ENCODE measurements at regions not wholly inside any gene's neighbourhood (a gene's known extent, or its start where the extent isn't known, plus 50 kb on each side); places are given as distances from the start of the nearest gene placed in this dataset.

- TF ChIP-seq ZNF302 (CRISPR knock-in tag; IDR thresholded peaks at IDR 0.05) = no peak
- TF ChIP-seq, protein P1, sequence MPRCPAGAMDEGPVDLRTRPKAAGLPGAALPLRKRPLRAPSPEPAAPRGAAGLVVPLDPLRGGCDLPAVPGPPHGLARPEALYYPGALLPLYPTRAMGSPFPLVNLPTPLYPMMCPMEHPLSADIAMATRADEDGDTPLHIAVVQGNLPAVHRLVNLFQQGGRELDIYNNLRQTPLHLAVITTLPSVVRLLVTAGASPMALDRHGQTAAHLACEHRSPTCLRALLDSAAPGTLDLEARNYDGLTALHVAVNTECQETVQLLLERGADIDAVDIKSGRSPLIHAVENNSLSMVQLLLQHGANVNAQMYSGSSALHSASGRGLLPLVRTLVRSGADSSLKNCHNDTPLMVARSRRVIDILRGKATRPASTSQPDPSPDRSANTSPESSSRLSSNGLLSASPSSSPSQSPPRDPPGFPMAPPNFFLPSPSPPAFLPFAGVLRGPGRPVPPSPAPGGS (IDR thresholded peaks at IDR 0.05) = no peak
- TF ChIP-seq HOXA7 (CRISPR knock-in tag; IDR thresholded peaks at IDR 0.05) = no peak
- no peak for TF ChIP-seq TP53 (CRISPR knock-in tag; IDR thresholded peaks at IDR 0.05)
- no peak for TF ChIP-seq RAD21 (conservative IDR thresholded peaks at IDR 0.05 in 1 of 2, IDR thresholded peaks at IDR 0.05 in 1 of 2)
- no peak for TF ChIP-seq FOXS1 (CRISPR knock-in tag; IDR thresholded peaks at IDR 0.05)
- TF ChIP-seq MYC (IDR thresholded peaks at IDR 0.05; ENCODE audit: borderline replicate concordance, low read length) = no peak
- TF ChIP-seq CHD2 (IDR thresholded peaks at IDR 0.05; ENCODE audit: low read length, partially characterized antibody) = no peak
- TF ChIP-seq ZC3H11A (IDR thresholded peaks at IDR 0.05) = no peak
- TF ChIP-seq HEYL (CRISPR knock-in tag; IDR thresholded peaks at IDR 0.05) = no peak
- TF ChIP-seq HDAC2 (IDR thresholded peaks at IDR 0.05) = no peak
- no peak for TF ChIP-seq CTCF (IDR thresholded peaks at IDR 0.05)
- TF ChIP-seq POLR2A (IDR thresholded peaks at IDR 0.05; ENCODE audit: low read length) = no peak
- no peak for TF ChIP-seq RCOR1 (IDR thresholded peaks at IDR 0.05; ENCODE audit: low read depth, low read length)
- no peak for TF ChIP-seq CHD4 (IDR thresholded peaks at IDR 0.05; ENCODE audit: borderline replicate concordance)
- TF ChIP-seq CBX8 (IDR thresholded peaks at IDR 0.05) = no peak
- TF ChIP-seq, protein P2, sequence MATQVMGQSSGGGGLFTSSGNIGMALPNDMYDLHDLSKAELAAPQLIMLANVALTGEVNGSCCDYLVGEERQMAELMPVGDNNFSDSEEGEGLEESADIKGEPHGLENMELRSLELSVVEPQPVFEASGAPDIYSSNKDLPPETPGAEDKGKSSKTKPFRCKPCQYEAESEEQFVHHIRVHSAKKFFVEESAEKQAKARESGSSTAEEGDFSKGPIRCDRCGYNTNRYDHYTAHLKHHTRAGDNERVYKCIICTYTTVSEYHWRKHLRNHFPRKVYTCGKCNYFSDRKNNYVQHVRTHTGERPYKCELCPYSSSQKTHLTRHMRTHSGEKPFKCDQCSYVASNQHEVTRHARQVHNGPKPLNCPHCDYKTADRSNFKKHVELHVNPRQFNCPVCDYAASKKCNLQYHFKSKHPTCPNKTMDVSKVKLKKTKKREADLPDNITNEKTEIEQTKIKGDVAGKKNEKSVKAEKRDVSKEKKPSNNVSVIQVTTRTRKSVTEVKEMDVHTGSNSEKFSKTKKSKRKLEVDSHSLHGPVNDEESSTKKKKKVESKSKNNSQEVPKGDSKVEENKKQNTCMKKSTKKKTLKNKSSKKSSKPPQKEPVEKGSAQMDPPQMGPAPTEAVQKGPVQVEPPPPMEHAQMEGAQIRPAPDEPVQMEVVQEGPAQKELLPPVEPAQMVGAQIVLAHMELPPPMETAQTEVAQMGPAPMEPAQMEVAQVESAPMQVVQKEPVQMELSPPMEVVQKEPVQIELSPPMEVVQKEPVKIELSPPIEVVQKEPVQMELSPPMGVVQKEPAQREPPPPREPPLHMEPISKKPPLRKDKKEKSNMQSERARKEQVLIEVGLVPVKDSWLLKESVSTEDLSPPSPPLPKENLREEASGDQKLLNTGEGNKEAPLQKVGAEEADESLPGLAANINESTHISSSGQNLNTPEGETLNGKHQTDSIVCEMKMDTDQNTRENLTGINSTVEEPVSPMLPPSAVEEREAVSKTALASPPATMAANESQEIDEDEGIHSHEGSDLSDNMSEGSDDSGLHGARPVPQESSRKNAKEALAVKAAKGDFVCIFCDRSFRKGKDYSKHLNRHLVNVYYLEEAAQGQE (IDR thresholded peaks at IDR 0.05) = no peak
- no peak for TF ChIP-seq ZSCAN20 (CRISPR knock-in tag; IDR thresholded peaks at IDR 0.05)
- TF ChIP-seq HOXB13 (CRISPR knock-in tag; IDR thresholded peaks at IDR 0.05; ENCODE audit: low read depth) = no peak
- H3K9me3 ChIP-seq = no peaks in the 10 kb centered on the region
- no peak overlapping the region for H3K27ac ChIP-seq
- ATAC-seq (no peak), DNase-seq (ENCODE audit: low read depth in 1 of 2, low spot score in 1 of 2) (no peak), FAIRE-seq (no peak)
- no peak overlapping the region for H3K4me3 ChIP-seq
- no peak overlapping the region for H3K4me2 ChIP-seq
- 20% methylated on average over 9 of the region's 9 CpGs for WGBS (ENCODE audit: missing lambda C conversion rate)
- ChIA-PET CTCF (no interaction called here), POLR2A (no interaction called here)
- H3K4me1 ChIP-seq = no peaks in the 10 kb centered on the region
Observed at GRCh38 chr2:59754011-59754735, 799.3 kb downstream of the BCL11A start.

- no peak for TF ChIP-seq RAD21 (conservative IDR thresholded peaks at IDR 0.05 in 1 of 2, IDR thresholded peaks at IDR 0.05 in 1 of 2)
- no peak for TF ChIP-seq RNF2 (IDR thresholded peaks at IDR 0.05; ENCODE audit: borderline replicate concordance, low read depth)
- no peak for TF ChIP-seq SMC3 (IDR thresholded peaks at IDR 0.05)
- no peak for TF ChIP-seq CBX8 (IDR thresholded peaks at IDR 0.05)
- no peak for TF ChIP-seq CBX2 (IDR thresholded peaks at IDR 0.05; ENCODE audit: borderline replicate concordance, low read depth)
- no peak for TF ChIP-seq CHD2 (IDR thresholded peaks at IDR 0.05; ENCODE audit: low read length, partially characterized antibody)
- TF ChIP-seq, protein P3, sequence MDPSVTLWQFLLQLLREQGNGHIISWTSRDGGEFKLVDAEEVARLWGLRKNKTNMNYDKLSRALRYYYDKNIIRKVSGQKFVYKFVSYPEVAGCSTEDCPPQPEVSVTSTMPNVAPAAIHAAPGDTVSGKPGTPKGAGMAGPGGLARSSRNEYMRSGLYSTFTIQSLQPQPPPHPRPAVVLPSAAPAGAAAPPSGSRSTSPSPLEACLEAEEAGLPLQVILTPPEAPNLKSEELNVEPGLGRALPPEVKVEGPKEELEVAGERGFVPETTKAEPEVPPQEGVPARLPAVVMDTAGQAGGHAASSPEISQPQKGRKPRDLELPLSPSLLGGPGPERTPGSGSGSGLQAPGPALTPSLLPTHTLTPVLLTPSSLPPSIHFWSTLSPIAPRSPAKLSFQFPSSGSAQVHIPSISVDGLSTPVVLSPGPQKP (IDR thresholded peaks at IDR 0.05; ENCODE audit: low read depth, low read length) = no peak
- TF ChIP-seq ZNF302 (CRISPR knock-in tag; IDR thresholded peaks at IDR 0.05) = no peak
Observed at GRCh38 chr2:59752512-59752911, 800.9 kb downstream of the BCL11A start.

More at GRCh38 chr2:59752512-59752911, 800.9 kb downstream of the BCL11A start:
- FAIRE-seq = no peak
- ChIA-PET CTCF (no interaction called here), POLR2A (no interaction called here)
- Histone ChIP-seq H3K4me3 (no peak overlapping the region), H3K27ac (no peak overlapping the region), H3K9me3 (no peaks in the 10 kb centered on the region), H3K4me2 (no peak overlapping the region), H3K4me1 (no peaks in the 10 kb centered on the region)
- WGBS (ENCODE audit: missing lambda C conversion rate) = 2% methylated on average over 1 of the region's 1 CpG
- no peak for ATAC-seq
- no peak for DNase-seq (ENCODE audit: low read depth in 1 of 2, low spot score in 1 of 2)

Data from A549 (cell line).